GM23338 (cell line): ENCODE measurements at regions not wholly inside any gene's neighbourhood (a gene's known extent, or its start where the extent isn't known, plus 50 kb on each side); places are given as distances from the start of the nearest gene placed in this dataset.

Experiments
- ATAC-seq: fragments of 200-7000 bp; cut with Tn5 transposase; 3 replicates; pipeline ENCODE4 v1.9.1; 2020
- DNase-seq: peaks from one replicate; pipeline ENCODE4 v3.0.0-alpha.2; 2015; ENCODE audit warnings: low spot score
- H2AFZ ChIP-seq: fragments of 200-600 bp; sonication (generic); 2 replicates; pipeline ENCODE4 v1.8.0; 2016; ENCODE audit warnings: antibody characterized with exemption, mild to moderate bottlenecking, moderate library complexity
- H3F3A ChIP-seq: fragments of 200-600 bp; sonication (generic); replicated peaks from 2 replicates; pipeline ENCODE4 v1.8.0; 2017; ENCODE audit warnings: antibody characterized with exemption, mixed run types, low read depth
- H3K27ac ChIP-seq: fragments of 200-600 bp; sonication (generic); 2 replicates; pipeline ENCODE4 v1.6.1; 2016; ENCODE audit warnings: low read depth
- H3K27me3 ChIP-seq: fragments of 200-600 bp; sonication (generic); 2 replicates; pipeline ENCODE4 v1.8.0; 2016; ENCODE audit warnings: mild to moderate bottlenecking, mixed run types, moderate library complexity; ENCODE audit not compliant: insufficient read depth
- H3K36me3 ChIP-seq: fragments of 200-600 bp; sonication (generic); 2 replicates; pipeline ENCODE4 v1.8.0; 2016; ENCODE audit warnings: mild to moderate bottlenecking; ENCODE audit not compliant: insufficient read depth
- H3K4me1 ChIP-seq: fragments of 200-600 bp; sonication (generic); 2 replicates; pipeline ENCODE4 v1.8.0; 2016; ENCODE audit warnings: mild to moderate bottlenecking, moderate library complexity; ENCODE audit not compliant: insufficient read depth
- H3K4me2 ChIP-seq: fragments of 200-600 bp; sonication (generic); 2 replicates; pipeline ENCODE4 v1.7.1; 2017; ENCODE audit warnings: mixed run types
- H3K4me3 ChIP-seq: fragments of 200-600 bp; sonication (generic); 2 replicates; pipeline ENCODE4 v1.6.1; 2016; ENCODE audit warnings: mixed run types
- H3K79me2 ChIP-seq: fragments of 200-600 bp; sonication (generic); replicated peaks from 2 replicates; pipeline ENCODE4 v1.8.0; 2017; ENCODE audit warnings: mild to moderate bottlenecking; ENCODE audit not compliant: insufficient read depth
- H3K9me2 ChIP-seq: fragments of 200-600 bp; sonication (generic); 2 replicates; pipeline ENCODE4 v1.8.0; 2017; ENCODE audit not compliant: insufficient read depth
- H4K20me1 ChIP-seq: fragments of 200-600 bp; sonication (generic); replicated peaks from 2 replicates; pipeline ENCODE4 v1.8.0; 2017; ENCODE audit warnings: mild to moderate bottlenecking; ENCODE audit not compliant: insufficient read depth
- H3K27ac Mint-ChIP-seq: 2 replicates; pipeline ENCODE4 v1.8.0; 2020; ENCODE audit warnings: inconsistent platforms, mild to moderate bottlenecking, moderate library complexity, mixed read lengths
- H3K27me3 Mint-ChIP-seq: 3 replicates; pipeline ENCODE4 v1.8.0; 2022; ENCODE audit warnings: low read depth, mild to moderate bottlenecking, moderate library complexity, mixed read lengths, inconsistent platforms; ENCODE audit not compliant: insufficient read depth, poor library complexity
- H3K36me3 Mint-ChIP-seq: 3 replicates; pipeline ENCODE4 v1.8.0; 2021; ENCODE audit warnings: low read depth, mild to moderate bottlenecking, inconsistent platforms, moderate library complexity, mixed read lengths
- H3K4me1 Mint-ChIP-seq: 3 replicates; pipeline ENCODE4 v1.8.0; 2020; ENCODE audit warnings: mild to moderate bottlenecking, inconsistent platforms, mixed read lengths
- H3K4me3 Mint-ChIP-seq: 3 replicates; pipeline ENCODE4 v1.8.0; 2021; ENCODE audit warnings: moderate library complexity, mild to moderate bottlenecking, inconsistent platforms, mixed read lengths
- H3K9me3 Mint-ChIP-seq: 3 replicates; pipeline ENCODE4 v1.8.0; 2020; ENCODE audit warnings: moderate library complexity, mild to moderate bottlenecking, inconsistent platforms, mixed read lengths
- CREB1 ChIP-seq: fragments of 250-450 bp; sonication (Bioruptor Pico); IDR thresholded peaks from 2 replicates; pipeline ENCODE4 v1.5.0; 2020; ENCODE audit warnings: low read depth, mild to moderate bottlenecking, moderate library complexity
- CTCF ChIP-seq, 2 experiments: fragments of 200-600 bp in 1 of 2; sonication (generic) in 1 of 2; conservative IDR thresholded peaks; 2 replicates each; pipeline versions ENCODE4 v1.5.1 to v1.6.1; 2016 to 2017; ENCODE audit warnings: antibody characterized with exemption in 2 of 2, low read depth in 2 of 2, mild to moderate bottlenecking in 2 of 2, moderate library complexity in 1 of 2
- ETS1 ChIP-seq: IDR thresholded peaks from 2 replicates; pipeline ENCODE4 v1.6.1; 2016; ENCODE audit warnings: antibody characterized with exemption
- EZH2 ChIP-seq: fragments of 200-600 bp; sonication (generic); IDR thresholded peaks from one replicate; pipeline ENCODE4 v1.8.0; 2017; ENCODE audit warnings: antibody characterized with exemption, mild to moderate bottlenecking, low read depth; ENCODE audit not compliant: unreplicated experiment
- EZH2phosphoT487 ChIP-seq: fragments of 200-600 bp; sonication (generic); IDR thresholded peaks from one replicate; pipeline ENCODE4 v1.8.1; 2018; ENCODE audit warnings: antibody characterized with exemption; ENCODE audit not compliant: unreplicated experiment
- JUNB ChIP-seq: IDR thresholded peaks from one replicate; pipeline ENCODE4 v1.6.1; 2016; ENCODE audit warnings: antibody characterized with exemption; ENCODE audit not compliant: unreplicated experiment
- NANOG ChIP-seq: IDR thresholded peaks from 2 replicates; pipeline ENCODE4 v1.6.1; 2016; ENCODE audit warnings: antibody characterized with exemption, borderline replicate concordance
- POLR2AphosphoS5 ChIP-seq: IDR thresholded peaks from 2 replicates; pipeline ENCODE4 v1.6.1; 2016; ENCODE audit warnings: antibody characterized with exemption, low read depth
- REST ChIP-seq: IDR thresholded peaks from one replicate; pipeline ENCODE4 v1.6.1; 2018; ENCODE audit warnings: antibody characterized with exemption; ENCODE audit not compliant: unreplicated experiment
- STAT1 ChIP-seq: IDR thresholded peaks from one replicate; pipeline ENCODE4 v1.6.1; 2016; ENCODE audit warnings: antibody characterized with exemption; ENCODE audit not compliant: unreplicated experiment
- ZNF114 ChIP-seq: fragments of 250-450 bp; sonication (Bioruptor Pico); IDR thresholded peaks from 2 replicates; pipeline ENCODE4 v1.5.0; 2020; ENCODE audit warnings: mild to moderate bottlenecking, moderate library complexity
- ZNF331 ChIP-seq: fragments of 250-450 bp; sonication (Bioruptor Pico); IDR thresholded peaks from 2 replicates; pipeline ENCODE4 v1.5.0; 2020; ENCODE audit warnings: low read depth, mild to moderate bottlenecking, moderate library complexity
- ZNF462 ChIP-seq: fragments of 250-450 bp; sonication (Bioruptor Pico); IDR thresholded peaks from 2 replicates; pipeline ENCODE4 v1.5.0; 2020; ENCODE audit warnings: mild to moderate bottlenecking, moderate library complexity

- Mint-ChIP-seq H3K4me1 (peaks cover 17% of the 10 kb centered on the region), H3K36me3 (peaks cover 7% of the 10 kb centered on the region), H3K27me3 (no peaks in the 10 kb centered on the region), H3K27ac (no peak overlapping the region), H3K9me3 (peaks cover 8% of the 10 kb centered on the region), H3K4me3 (no peak overlapping the region)
- no peaks in the 10 kb centered on the region for H3K79me2 ChIP-seq
- no peaks in the 10 kb centered on the region for H3K36me3 ChIP-seq
- no peak overlapping the region for H3K4me2 ChIP-seq
- no peak overlapping the region for H2AFZ ChIP-seq
- H3K9me2 ChIP-seq: no peaks in the 10 kb centered on the region
- H3K4me1 ChIP-seq: peaks cover 9% of the 10 kb centered on the region
- ATAC-seq (no peak), DNase-seq (no peak)
- no peaks in the 10 kb centered on the region for H4K20me1 ChIP-seq
- TF ChIP-seq STAT1: no peak
- no peak for TF ChIP-seq JUNB
- TF ChIP-seq ZNF114 (CRISPR knock-in tag): no peak
- no peak for TF ChIP-seq CREB1 (CRISPR knock-in tag)
- no peak for TF ChIP-seq EZH2
- TF ChIP-seq NANOG: no peak
- TF ChIP-seq POLR2AphosphoS5: no peak
- no peak for TF ChIP-seq ETS1
- no peak for TF ChIP-seq REST
- no peak for TF ChIP-seq ZNF331 (CRISPR knock-in tag)
- no peak for TF ChIP-seq ZNF462 (CRISPR knock-in tag)
- no peak for TF ChIP-seq EZH2phosphoT487
- TF ChIP-seq CTCF (conservative IDR thresholded peaks at IDR 0.05; ENCODE audit: low read depth in 2 of 2): no peak
- H3F3A ChIP-seq: no peaks in the 10 kb centered on the region
- no peak overlapping the region for H3K27ac ChIP-seq
- no peak overlapping the region for H3K4me3 ChIP-seq
- H3K27me3 ChIP-seq: no peaks in the 10 kb centered on the region
Observed at GRCh38 chr17:55930291-55930809, 179.5 kb downstream of the PCTP start.
